ENCODE measurements at regions not wholly inside any gene's neighbourhood (a gene's known extent, or its start where the extent isn't known, plus 50 kb on each side); places are given as distances from the start of the nearest gene placed in this dataset.

GRCh38 chr6:122075917-122076316 lies 323.5 kb upstream of the HSF2 start:
- no peaks in the 10 kb centered on the region for H3K36me3 Mint-ChIP-seq
- H3K27ac ChIP-seq (ENCODE audit: low read length) = no peak overlapping the region
- no peaks in the 10 kb centered on the region for H3K4me1 ChIP-seq (ENCODE audit: control insufficient read depth, insufficient read depth, low read length)
- H3K9me3 ChIP-seq (ENCODE audit: control insufficient read depth, insufficient read depth, low read length) = no peaks in the 10 kb centered on the region
- peaks cover 10 to 15% of the 10 kb centered on the region in 2 donors for H3K9me3 Mint-ChIP-seq
- no peak overlapping the region for H3K4me3 ChIP-seq (ENCODE audit: low read length)
- no peak for TF ChIP-seq CTCF (IDR thresholded peaks at IDR 0.05)
- ATAC-seq (no peak), DNase-seq (no peak)
- intact Hi-C loops (cut with micrococcal nuclease) = no loop called here
- no peaks in the 10 kb centered on the region for H3K27me3 Mint-ChIP-seq (ENCODE audit: low read depth in 2 of 2)
- H3K4me1 Mint-ChIP-seq = no peaks in the 10 kb centered on the region
- 100% methylated on average over 1 of the region's 2 CpGs for WGBS (ENCODE audit: insufficient coverage)
- H3K36me3 ChIP-seq (ENCODE audit: control insufficient read depth, insufficient read depth, low read length) = no peaks in the 10 kb centered on the region
- H3K27ac Mint-ChIP-seq = no peak overlapping the region
- no peak overlapping the region for H3K4me3 Mint-ChIP-seq
- no peaks in the 10 kb centered on the region for H3K27me3 ChIP-seq (ENCODE audit: control insufficient read depth, insufficient read depth, low read length)

DNA sequence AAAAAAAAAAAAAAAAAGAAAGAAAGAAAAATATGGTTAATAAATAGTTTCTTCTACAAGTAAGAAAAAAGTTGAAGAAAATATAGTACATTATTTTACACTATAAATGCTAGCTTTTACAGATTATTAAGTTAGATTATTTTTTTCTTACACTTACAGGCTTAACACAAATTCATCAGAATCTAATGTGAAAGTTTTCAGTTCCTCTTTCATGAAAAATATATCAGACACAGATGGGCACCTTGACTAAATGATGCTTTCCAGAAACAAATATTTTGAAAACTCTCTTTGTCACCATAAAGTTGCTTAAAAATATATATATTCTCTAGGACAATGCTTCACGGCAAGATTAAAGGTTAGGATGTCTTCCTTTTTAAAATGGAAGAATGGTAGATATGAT lies 321.8 kb upstream of the HSF2 start:
- no peaks in the 10 kb centered on the region for H3K27me3 ChIP-seq (ENCODE audit: control insufficient read depth, insufficient read depth, low read length)
- no peak for TF ChIP-seq CTCF (IDR thresholded peaks at IDR 0.05)

DNA sequence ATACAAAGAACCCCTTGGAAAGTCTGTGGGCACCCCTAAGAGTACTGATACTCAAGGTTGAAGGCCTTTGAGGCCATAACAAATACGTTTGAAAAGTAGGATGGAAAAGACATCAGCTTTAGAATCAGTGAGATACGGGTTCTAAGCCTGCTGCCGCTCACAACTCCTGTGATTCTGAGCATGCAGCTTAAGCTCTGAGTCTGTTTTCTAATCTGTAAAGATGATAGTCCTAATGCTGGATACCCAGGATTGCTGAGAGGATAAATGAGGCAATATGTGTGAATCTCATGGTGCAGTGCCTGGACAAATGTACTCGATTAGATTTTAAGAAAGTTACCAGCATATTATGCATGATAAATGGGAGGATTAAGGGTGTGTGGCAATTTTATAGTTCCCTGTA lies 321.0 kb upstream of the HSF2 start:
- no peak overlapping the region for H3K27ac ChIP-seq (ENCODE audit: low read length)
- no peak overlapping the region for H3K4me3 ChIP-seq (ENCODE audit: low read length)
- Mint-ChIP-seq H3K4me3 (no peak overlapping the region), H3K4me1 (no peaks in the 10 kb centered on the region), H3K27me3 (ENCODE audit: low read depth in 2 of 2) (no peaks in the 10 kb centered on the region), H3K36me3 (no peaks in the 10 kb centered on the region), H3K27ac (no peak overlapping the region), H3K9me3 (peaks cover 10 to 12% of the 10 kb centered on the region in 2 donors)
- DNase-seq = no peak
- no peaks in the 10 kb centered on the region for H3K36me3 ChIP-seq (ENCODE audit: control insufficient read depth, insufficient read depth, low read length)
- TF ChIP-seq CTCF (IDR thresholded peaks at IDR 0.05) = no peak
- H3K27me3 ChIP-seq (ENCODE audit: control insufficient read depth, insufficient read depth, low read length) = no peaks in the 10 kb centered on the region
- no peak for ATAC-seq
- intact Hi-C loops (cut with micrococcal nuclease) = no loop called here
- no peaks in the 10 kb centered on the region for H3K9me3 ChIP-seq (ENCODE audit: control insufficient read depth, insufficient read depth, low read length)
- 82% methylated on average over 4 of the region's 4 CpGs for WGBS (ENCODE audit: insufficient coverage)
- H3K4me1 ChIP-seq (ENCODE audit: control insufficient read depth, insufficient read depth, low read length) = no peaks in the 10 kb centered on the region

More for the DNA sequence above, 321.8 kb upstream of the HSF2 start:
- Mint-ChIP-seq H3K4me3 (no peak overlapping the region), H3K4me1 (no peaks in the 10 kb centered on the region), H3K9me3 (peaks cover 10 to 11% of the 10 kb centered on the region in 2 donors), H3K36me3 (no peaks in the 10 kb centered on the region), H3K27me3 (ENCODE audit: low read depth in 2 of 2) (no peaks in the 10 kb centered on the region), H3K27ac (no peak overlapping the region)
- ATAC-seq (no peak), DNase-seq (no peak)
- H3K9me3 ChIP-seq (ENCODE audit: control insufficient read depth, insufficient read depth, low read length) = no peaks in the 10 kb centered on the region
- 78% methylated on average over 1 of the region's 1 CpG for WGBS (ENCODE audit: insufficient coverage)
- no peaks in the 10 kb centered on the region for H3K36me3 ChIP-seq (ENCODE audit: control insufficient read depth, insufficient read depth, low read length)
- intact Hi-C loops (cut with micrococcal nuclease) = no loop called here
- no peaks in the 10 kb centered on the region for H3K4me1 ChIP-seq (ENCODE audit: control insufficient read depth, insufficient read depth, low read length)
- no peak overlapping the region for H3K4me3 ChIP-seq (ENCODE audit: low read length)
- no peak overlapping the region for H3K27ac ChIP-seq (ENCODE audit: low read length)

DNA sequence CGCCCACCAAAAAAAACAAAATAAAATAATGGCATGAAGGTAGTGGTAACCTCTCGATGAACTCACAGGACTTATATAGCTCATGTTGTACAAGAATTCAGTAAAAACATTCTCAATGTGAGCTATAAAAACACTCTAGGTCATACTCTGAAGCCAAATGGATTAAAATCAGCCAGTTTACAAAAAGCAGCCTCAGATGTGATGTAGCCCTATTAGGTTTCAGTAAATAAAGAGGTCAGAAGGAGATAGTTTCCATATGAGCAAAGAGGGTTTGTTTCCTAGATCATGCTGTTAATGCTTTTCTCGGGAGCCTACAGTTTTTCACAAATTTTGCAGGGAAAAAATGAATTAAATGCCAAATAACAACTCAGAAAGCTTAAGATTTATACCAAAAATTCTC lies 319.5 kb upstream of the HSF2 start:
- TF ChIP-seq CTCF (IDR thresholded peaks at IDR 0.05) = no peak
- Mint-ChIP-seq H3K27ac (no peak overlapping the region), H3K9me3 (peaks cover 10 to 13% of the 10 kb centered on the region in 2 donors), H3K4me1 (no peaks in the 10 kb centered on the region), H3K27me3 (ENCODE audit: low read depth in 2 of 2) (no peaks in the 10 kb centered on the region), H3K4me3 (no peak overlapping the region), H3K36me3 (no peaks in the 10 kb centered on the region)
- H3K36me3 ChIP-seq (ENCODE audit: control insufficient read depth, insufficient read depth, low read length) = no peaks in the 10 kb centered on the region
- WGBS (ENCODE audit: insufficient coverage) = 83% methylated on average over 1 of the region's 3 CpGs
- H3K27me3 ChIP-seq (ENCODE audit: control insufficient read depth, insufficient read depth, low read length) = no peaks in the 10 kb centered on the region
- intact Hi-C loops (cut with micrococcal nuclease) = no loop called here
- H3K27ac ChIP-seq (ENCODE audit: low read length) = no peak overlapping the region
- no peak for ATAC-seq
- H3K4me3 ChIP-seq (ENCODE audit: low read length) = no peak overlapping the region
- DNase-seq = no peak
- no peaks in the 10 kb centered on the region for H3K4me1 ChIP-seq (ENCODE audit: control insufficient read depth, insufficient read depth, low read length)
- no peaks in the 10 kb centered on the region for H3K9me3 ChIP-seq (ENCODE audit: control insufficient read depth, insufficient read depth, low read length)
